ENCODE measurements at regions not wholly inside any gene's neighbourhood (a gene's known extent, or its start where the extent isn't known, plus 50 kb on each side); places are given as distances from the start of the nearest gene placed in this dataset.
"Not testable (repeated sequence)": the region's sequence is repeated elsewhere in the genome, so short reads cannot be mapped to it uniquely, and the experiment has no call there.

DNA sequence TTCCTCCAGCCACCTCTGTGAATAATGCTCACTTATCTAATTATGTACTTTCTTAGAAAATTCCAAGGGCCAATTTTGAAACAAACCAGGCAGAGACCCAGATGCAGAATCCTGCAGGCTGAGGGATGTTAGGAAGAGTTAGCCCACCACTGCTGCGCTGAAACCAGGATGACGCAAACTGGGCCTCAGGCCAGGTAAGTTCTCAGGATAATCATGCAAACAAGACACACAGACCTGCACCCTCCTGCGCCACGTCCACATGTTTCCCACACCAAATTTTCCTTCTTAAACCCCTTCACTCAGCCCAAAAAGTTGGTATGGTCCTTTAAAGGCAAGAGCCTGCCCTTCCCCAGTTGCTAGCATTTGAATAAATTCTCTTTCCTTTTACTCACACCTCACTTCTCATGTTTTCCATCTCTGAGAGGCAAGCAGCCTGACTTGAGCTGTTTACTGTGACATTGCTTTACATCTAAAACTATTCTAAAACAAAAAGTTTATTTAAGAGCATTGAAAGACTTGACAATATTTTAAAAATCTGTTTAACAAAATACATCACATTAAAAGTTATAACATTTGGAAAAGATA, 887.1 kb downstream of the LRRIQ3 start:
- Mint-ChIP-seq H3K27me3 (ENCODE audit: low read depth, poor library complexity) (no peaks in the 10 kb centered on the region), H3K9me3 (no peaks in the 10 kb centered on the region), H3K4me3 (no peak overlapping the region), H3K27ac (no peak overlapping the region), H3K4me1 (no peaks in the 10 kb centered on the region), H3K36me3 (ENCODE audit: low read depth) (no peaks in the 10 kb centered on the region)
- TF ChIP-seq, protein P1, sequence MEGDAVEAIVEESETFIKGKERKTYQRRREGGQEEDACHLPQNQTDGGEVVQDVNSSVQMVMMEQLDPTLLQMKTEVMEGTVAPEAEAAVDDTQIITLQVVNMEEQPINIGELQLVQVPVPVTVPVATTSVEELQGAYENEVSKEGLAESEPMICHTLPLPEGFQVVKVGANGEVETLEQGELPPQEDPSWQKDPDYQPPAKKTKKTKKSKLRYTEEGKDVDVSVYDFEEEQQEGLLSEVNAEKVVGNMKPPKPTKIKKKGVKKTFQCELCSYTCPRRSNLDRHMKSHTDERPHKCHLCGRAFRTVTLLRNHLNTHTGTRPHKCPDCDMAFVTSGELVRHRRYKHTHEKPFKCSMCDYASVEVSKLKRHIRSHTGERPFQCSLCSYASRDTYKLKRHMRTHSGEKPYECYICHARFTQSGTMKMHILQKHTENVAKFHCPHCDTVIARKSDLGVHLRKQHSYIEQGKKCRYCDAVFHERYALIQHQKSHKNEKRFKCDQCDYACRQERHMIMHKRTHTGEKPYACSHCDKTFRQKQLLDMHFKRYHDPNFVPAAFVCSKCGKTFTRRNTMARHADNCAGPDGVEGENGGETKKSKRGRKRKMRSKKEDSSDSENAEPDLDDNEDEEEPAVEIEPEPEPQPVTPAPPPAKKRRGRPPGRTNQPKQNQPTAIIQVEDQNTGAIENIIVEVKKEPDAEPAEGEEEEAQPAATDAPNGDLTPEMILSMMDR (IDR thresholded peaks at IDR 0.05): no peak
- DNase-seq: no peak

DNA sequence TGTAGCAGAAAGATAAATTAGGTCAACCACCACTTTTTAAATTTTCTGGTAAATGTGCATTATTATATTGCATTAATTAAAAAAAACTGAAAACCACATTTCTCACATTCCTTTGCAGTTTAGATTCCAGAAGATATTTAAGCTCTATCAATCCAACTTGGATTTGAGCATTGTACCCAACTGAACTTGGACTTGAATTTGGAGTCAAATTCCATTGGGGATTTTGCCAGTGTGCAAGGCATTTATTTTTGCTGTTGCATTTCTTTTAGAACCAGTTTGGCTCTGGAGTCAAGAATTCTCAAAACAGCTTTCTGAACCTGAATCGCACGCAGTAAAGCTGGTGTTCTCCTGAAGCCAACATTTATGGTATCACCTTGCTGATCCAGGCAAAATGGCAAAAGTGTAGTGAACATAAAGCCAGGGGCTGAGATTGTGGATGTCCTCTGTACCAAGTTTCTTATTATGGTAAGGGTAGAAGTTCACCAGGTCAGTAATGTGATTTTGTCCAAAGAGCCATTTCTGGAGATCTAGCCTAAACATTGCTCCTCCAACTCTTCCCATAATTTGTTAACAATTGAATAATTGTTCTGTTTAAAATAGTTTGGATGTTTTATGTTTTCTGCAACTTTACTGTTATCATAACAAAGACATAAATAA, 890.9 kb downstream of the LRRIQ3 start:
- TF ChIP-seq, protein P1 (IDR thresholded peaks at IDR 0.05): no peak
- no peaks in the 10 kb centered on the region for H3K36me3 Mint-ChIP-seq (ENCODE audit: low read depth)
- no peak overlapping the region for H3K4me3 Mint-ChIP-seq
- no peaks in the 10 kb centered on the region for H3K27me3 Mint-ChIP-seq (ENCODE audit: low read depth, poor library complexity)
- no peak overlapping the region for H3K27ac Mint-ChIP-seq
- no peaks in the 10 kb centered on the region for H3K9me3 Mint-ChIP-seq
- DNase-seq: no peak
- no peaks in the 10 kb centered on the region for H3K4me1 Mint-ChIP-seq

DNA sequence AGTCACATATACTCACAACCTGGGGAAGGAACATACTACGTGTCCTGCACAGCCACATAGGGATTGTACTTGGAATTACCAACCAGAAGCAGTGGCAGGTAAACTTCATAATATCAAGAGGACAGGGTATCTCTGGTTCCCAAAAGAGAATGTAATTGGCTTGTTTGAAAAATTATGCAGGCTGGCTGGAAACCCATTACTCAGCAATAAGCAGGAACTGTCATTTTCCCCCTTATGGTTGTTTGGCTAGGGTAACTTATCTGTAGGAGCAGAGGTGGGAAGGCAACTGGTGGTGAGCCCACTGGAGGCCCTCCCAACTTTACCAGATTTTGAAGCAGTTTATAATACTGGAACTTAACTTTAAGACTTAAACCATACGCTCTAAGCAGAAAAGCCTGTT, 924.1 kb downstream of the LRRIQ3 start:
- Mint-ChIP-seq H3K9me3 (peaks cover 16% of the 10 kb centered on the region), H3K27ac (no peak overlapping the region), H3K4me1 (no peaks in the 10 kb centered on the region), H3K4me3 (no peak overlapping the region), H3K36me3 (ENCODE audit: low read depth) (no peaks in the 10 kb centered on the region), H3K27me3 (ENCODE audit: low read depth, poor library complexity) (no peaks in the 10 kb centered on the region)
- TF ChIP-seq, protein P1 (IDR thresholded peaks at IDR 0.05): no peak
- DNase-seq: no peak

DNA sequence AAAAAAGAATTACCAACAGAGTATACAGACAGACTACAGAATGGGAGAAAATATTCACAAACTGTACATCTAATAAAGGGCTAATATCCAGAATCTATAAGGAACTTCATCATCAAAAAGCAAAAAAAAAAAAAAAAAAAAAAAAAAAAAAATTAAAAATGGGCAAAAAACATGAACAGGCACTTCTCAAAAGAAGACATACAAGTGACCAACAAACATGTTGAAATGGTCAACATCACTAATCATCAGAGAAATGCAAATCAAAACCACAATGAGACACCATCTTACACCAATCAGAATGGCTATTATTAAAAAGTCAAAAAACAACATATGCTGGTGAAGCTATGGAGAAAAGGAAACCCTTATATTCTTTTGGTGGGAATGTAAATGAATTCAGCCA, 952.8 kb downstream of the LRRIQ3 start:
- H3K4me1 Mint-ChIP-seq; H3K27ac Mint-ChIP-seq; H3K27me3 Mint-ChIP-seq (ENCODE audit: low read depth, poor library complexity); H3K4me3 Mint-ChIP-seq; DNase-seq; H3K36me3 Mint-ChIP-seq (ENCODE audit: low read depth): not testable (repeated sequence)
- H3K9me3 Mint-ChIP-seq: peaks cover 52% of the 10 kb centered on the region

DNA sequence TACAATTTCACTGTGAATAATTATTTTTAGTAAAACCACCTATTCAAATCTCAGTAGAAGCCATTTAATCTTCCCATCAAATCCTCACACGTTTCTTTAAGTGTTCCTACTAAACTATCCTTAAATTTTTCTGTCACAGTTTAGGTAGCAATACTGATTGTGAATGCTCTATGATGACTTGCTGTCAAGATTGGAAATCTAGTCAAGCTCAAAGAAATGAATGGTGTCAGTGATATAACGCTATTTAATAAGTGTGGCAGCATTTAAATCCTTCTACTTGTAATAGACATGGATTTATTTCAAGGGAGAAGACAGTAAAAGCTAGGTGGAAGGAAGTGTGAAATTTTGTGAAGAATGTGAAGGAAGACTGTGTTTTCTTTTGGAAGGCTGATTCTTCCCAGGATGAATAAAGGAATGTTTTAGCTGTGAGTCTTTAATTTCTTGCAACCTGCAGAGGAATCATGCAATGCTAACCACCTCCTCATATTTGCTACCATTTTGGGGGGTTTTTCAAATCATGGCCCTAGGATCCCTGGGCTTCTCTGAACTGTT, 936.7 kb upstream of the NEGR1 start:
- H3K9me3 Mint-ChIP-seq: peaks cover 8% of the 10 kb centered on the region
- TF ChIP-seq, protein P1 (IDR thresholded peaks at IDR 0.05): no peak
- DNase-seq: no peak
- H3K4me3 Mint-ChIP-seq: no peak overlapping the region
- no peaks in the 10 kb centered on the region for H3K4me1 Mint-ChIP-seq
- peaks cover 3% of the 10 kb centered on the region for H3K27me3 Mint-ChIP-seq (ENCODE audit: low read depth, poor library complexity)
- no peaks in the 10 kb centered on the region for H3K36me3 Mint-ChIP-seq (ENCODE audit: low read depth)
- no peak overlapping the region for H3K27ac Mint-ChIP-seq

DNA sequence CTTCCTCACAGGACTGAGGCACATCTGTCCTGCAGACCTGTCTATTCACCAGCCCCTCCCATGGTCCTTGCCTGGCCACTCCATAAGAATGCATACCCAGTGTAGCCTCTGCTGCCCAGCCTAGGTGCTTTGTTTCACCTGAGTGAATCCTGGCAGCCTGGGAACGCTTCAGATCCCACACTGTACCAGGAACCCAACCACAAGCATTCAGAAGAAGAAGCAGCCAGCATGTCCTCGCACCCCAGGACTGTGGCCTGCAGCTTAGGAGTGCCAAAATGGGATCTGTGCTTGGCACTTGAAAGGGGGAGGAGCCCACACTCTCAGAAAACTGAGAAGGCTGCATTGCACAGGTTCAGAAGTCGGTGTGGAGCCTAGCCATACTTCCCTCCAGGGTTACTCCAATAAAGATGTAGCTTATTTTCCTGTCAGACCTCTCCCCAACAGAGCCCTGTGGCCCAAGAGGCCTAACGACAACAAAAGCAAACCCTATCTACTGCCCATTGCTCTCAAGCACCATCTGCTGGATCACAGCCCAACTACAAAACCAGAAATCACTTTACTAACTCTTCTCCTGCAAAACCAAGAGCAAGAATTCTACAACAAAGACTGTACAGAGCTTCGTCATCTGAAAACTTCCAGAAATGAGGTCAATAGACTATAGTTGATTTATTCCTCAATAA, 923.1 kb upstream of the NEGR1 start:
- no peaks in the 10 kb centered on the region for H3K4me1 Mint-ChIP-seq
- H3K9me3 Mint-ChIP-seq: no peaks in the 10 kb centered on the region
- H3K4me3 Mint-ChIP-seq: no peak overlapping the region
- no peak for DNase-seq
- TF ChIP-seq, protein P1 (IDR thresholded peaks at IDR 0.05): no peak
- H3K27ac Mint-ChIP-seq: no peak overlapping the region
- no peaks in the 10 kb centered on the region for H3K36me3 Mint-ChIP-seq (ENCODE audit: low read depth)
- no peaks in the 10 kb centered on the region for H3K27me3 Mint-ChIP-seq (ENCODE audit: low read depth, poor library complexity)

Measured in nephron progenitor cell (in vitro differentiated cells).